Suppressor macrophage (primary cell): ENCODE measurements at regions not wholly inside any gene's neighbourhood (a gene's known extent, or its start where the extent isn't known, plus 50 kb on each side); places are given as distances from the start of the nearest gene placed in this dataset.
"Not testable (repeated sequence)": the region's sequence is repeated elsewhere in the genome, so short reads cannot be mapped to it uniquely, and the experiment has no call there.

Experiments used
- DNase-seq, 4 experiments: peaks; one replicate each; pipeline ENCODE4 v3.0.0-alpha.2; 2020 to 2022

DNA sequence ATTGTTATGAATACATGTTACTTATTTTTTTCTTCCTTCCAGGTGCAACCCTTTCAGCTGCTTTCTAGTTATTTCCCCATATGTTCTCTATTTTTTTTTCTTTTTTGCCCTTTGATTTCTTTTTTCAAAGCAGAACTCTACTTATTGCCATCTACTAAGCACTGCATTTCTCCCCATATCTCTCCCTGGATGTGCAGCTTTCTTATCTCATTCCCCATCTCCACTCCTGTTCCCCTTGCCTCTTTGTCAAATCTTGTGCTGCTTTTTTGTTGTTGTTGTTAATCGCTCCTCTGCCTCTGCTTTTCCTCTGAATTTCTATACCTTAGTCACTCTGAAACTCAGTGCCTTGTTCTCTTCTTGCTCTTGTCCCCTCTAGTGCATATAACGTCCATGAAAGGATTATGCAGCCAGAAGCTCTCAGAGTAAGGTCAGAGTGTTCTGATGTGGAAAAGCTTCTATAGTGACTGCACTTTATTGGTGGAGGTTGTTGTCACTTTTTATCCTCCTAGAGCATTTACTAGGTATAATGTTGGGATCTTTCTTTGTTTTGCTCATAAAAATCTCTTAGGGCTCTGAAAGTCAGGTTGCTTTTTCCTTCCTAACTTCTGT lies 51.1 kb upstream of the JADE1 start:
- DNase-seq: no peak

DNA sequence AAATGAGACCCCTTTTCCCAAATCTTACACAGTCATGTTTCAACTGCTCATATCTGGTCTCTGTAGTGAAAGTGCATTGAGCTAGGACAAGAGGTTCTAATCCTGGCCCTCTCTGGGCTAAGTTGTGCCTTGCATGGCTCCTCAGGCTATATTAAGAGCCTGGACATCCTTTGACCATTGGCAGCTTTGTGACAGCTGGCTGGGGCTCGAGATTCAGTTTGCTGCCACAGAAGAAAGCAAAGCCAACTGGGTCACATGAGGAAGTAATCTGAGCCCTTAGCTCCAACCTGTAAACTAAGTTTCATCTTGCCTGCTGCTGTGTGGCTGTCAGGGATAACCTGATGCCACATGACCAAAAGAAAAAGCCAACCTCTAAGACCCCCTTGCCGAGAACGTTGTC lies 51.8 kb upstream of the JADE1 start:
- DNase-seq: no peak

DNA sequence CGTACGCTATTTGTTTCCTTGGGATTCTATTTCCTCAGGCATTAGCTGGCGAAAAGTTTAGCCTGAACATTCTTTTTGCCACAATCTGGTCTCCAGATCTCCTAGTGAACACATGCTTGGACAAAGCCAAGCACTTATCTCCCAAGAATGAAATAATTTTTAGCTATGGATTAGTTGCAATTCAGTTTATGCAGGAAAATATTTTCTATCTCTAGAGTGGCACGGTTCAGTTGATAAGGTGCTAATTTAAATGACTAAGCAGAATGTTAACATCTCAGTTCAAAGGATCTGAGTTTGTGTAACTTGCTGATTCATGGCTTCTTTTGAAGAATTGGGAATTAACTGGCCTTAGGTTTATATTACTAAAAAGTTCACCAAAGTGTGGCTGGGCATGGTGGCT lies 58.1 kb upstream of the JADE1 start:
- no peak for DNase-seq

DNA sequence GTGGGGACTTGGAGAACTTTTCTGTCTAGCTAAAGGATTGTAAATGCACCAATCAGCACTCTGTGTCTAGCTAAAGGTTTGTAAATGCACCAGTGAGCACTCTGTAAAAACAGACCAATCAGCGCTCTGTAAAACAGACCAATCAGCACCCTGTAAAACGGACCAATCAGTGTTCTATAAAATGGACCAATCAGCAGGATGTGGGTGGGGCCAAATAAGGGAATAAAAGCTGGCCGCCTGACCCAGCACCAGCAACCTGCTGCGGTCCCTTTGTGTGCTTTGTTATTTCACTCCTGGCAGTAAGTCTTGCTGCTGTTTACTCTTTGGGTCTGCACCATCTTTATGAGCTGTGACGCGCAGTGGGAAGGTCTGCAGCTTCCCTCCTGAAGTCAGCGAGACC lies 67.8 kb upstream of the JADE1 start:
- not testable (repeated sequence) for DNase-seq

DNA sequence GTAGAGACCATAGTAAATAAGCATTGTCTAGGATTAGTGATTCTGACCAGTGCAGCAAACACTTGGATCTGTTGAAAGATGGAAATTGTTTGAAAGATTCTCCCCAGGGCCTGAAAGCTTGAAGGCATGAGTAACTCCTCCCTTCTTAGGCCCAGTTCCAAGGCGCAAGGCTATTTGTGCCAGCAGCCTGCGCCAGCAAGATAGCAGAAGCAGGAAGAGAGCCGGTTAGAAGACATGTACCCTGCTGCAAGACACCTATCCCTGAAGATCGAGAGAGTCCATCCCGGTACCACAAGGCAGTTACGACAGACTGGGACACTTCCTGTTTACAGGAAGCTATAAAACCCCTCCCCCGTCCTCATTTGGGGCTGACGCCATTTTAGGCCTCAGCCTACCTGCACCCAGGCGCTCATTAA lies 72.4 kb upstream of the JADE1 start:
- no peak for DNase-seq

DNA sequence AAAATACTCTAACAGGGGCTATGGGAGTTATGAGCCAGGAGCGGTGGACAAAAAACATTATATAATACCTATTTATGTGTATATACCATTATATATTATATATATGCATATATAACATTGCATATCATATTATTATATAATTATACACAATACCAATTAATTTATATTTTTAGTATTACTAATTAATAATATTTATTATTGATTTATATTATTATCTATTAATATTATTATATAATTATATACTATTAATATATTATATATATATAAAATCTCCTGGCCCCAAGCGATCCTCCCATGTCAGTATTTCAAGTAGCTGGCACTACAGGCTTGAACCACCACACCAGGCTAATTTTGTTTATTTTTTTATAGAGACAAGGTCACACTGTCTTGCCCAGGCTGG lies 73.8 kb upstream of the JADE1 start:
- DNase-seq: no peak

DNA sequence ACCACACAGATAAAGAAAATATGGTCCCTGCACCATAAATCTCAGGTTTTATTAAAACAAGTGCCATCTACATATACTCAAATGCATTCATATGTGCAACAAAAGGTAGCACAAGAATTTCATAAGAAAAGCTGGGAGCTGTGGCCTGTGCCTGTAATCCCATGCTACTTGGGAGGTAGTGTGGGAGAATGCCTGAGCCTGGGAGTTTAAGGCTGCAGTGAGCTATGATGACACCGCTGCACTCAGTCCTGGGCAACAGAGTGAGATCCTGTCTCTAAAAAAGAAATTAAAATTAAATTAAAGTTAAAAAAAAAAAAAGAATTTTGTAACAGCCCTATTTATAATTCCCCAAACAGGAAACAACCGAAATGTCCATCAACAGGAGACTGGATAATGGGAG lies 81.3 kb upstream of the JADE1 start:
- no peak for DNase-seq

DNA sequence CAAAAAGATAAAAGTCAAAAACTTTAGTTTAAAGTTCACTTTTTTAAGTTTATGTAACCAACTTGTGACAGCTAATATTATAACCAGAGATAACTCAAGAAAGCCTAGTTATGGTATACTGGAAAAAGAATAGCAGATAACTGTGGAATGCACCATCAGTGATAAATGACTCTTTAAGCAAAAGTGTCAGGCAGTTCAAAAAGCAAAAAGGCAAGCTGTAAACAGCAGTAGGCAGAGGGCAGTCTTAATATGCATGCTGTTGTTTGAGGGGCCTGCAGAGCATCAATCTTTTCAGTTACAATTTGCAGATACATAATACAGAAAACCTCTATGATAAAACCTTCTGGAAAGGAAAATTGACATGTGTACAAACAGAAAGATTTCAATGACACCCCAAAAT lies 81.8 kb upstream of the JADE1 start:
- no peak for DNase-seq

DNA sequence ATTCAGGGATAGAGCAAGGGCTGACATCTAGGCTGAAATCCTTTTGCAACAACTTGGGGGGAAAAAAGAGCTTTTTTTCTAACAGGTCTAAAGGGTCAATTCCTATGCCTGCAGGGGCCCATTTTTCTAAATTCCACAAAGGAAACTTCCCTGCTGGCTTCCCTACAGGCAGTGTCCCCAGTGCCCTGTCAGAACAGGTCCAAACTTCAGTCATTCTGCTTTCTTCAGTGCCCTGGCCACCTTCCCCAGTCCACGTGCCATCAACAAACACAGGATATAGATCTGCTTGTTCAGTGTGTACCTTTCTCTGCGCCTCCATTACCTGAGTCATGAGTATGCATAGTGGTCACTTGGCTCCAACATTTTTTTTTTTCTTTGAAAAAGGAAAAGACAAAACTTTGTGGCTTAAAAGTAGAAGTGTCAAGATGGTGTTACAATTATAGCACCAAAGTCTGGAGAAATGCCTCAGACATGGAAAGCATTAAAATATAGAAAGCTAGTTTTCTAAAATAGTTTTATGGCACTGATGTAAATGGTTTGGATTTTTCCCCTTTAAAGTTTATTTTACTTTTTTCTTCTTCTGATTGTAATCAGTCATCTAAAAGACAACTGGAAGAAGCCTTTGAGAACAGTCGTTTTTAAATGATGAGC lies 84.0 kb upstream of the JADE1 start:
- DNase-seq: no peak

DNA sequence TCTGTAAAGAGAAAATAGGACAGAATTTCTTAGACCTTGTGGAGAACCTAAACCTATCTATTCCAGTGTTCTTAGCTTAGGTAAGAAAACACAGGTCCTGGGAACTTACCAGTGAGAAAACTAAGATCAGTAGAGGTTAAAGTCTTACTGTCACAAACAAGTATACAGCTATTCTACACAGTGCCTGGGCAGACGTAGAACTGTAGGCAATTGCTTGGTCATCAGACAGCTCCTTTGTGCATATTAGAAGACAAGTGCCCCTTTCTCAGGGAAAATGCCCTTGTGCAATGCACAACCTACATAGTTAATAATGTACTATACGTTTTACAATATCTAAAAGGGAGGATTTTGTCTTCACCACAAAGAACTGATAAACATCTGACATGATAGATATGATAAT lies 86.6 kb upstream of the JADE1 start:
- DNase-seq: no peak

DNA sequence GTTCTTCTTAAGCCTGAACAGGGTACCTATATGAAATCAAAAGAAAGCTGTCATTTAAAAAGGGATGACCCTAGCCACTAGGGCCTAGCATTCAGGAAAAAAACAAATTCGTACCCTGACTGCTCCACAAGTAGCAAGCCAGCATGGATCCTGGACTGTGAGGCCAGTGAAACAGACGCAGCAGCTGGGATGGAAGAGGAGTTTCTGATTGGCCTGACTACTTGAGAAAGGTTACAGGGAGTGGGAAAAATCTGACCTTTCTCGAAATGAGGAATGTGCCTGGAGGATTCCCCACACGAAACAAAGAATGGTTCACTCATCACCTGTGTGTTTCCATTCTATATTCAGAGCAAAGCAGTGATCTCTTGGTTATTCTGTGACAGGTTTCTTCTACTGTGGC lies 87.6 kb upstream of the JADE1 start:
- DNase-seq: no peak

DNA sequence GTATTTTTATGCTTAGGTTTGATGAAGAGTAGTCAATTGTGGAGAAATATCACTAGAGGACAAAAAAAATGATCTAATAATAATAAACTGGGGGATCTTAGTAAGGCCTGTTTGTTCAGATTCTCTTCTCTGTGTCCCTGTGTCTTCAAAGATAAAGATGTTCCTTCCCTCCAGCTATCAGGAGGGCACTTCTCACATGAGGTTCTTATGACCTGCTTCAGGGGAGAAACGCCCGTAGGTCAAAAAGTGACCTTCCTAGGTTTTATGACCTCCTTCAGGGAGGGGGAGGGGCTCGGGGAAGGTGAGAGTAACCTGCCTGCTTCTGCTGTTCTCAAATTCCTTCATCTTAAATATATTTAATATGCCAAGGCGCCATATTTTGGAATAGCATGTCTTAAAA lies 89.2 kb upstream of the JADE1 start:
- no peak for DNase-seq

DNA sequence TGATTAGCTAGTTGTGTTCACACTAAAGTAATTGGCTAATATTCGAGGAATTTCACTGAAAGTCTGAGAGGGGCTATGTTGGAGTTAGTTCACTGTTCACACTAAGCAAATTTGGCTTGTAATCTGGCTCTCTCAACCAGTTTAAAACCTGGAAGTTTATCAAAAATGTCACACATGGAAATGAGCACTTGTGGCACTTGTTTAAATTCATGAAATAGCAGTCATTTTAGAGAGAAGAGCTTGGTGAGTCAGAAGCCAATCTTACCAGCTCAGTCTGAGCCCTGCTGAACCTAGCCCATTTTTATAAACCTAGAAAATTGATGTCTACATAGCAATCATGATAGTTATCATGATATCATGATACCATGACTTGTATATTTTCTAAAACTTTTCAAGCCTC lies 90.7 kb upstream of the JADE1 start:
- DNase-seq: no peak

DNA sequence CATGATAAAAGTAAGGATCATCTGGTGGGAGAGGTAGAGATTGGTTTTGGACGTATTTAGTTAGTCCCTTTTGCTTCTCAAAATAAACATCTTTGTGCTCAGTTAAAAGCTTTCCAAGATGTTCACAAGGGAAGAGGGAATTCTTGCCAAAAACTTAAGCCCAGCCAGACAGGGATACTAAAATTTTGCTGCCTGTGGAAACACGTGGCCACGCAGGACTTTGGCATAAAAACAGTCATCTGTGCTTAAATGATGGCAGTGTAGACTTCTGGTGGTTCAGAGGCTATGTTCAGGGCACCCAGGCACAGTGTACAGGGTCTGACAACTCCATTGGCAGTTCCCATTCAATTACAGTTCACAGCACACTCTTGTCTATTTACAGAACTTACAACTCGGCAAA lies 93.2 kb upstream of the JADE1 start:
- no peak for DNase-seq

DNA sequence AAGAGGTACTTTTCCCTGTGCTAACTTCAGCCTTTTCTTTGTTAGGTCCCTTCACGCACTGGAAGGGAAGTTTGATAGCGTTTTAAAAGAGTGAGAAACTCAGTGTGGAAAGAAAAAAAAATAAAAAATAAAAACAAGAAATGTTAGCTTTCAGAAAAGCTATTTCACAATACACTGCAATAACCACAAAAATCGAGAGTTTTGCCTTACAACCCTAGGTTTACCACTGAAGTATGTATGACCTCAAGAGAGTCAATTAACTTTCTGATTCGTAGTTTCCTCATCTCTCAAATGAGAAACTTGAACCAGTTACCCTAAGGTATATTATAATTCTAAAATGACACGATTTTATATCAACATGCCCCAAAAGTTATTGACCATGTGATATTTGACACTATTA lies 93.9 kb upstream of the JADE1 start:
- DNase-seq: peak in 1 of 4 experiments; percentile 8

DNA sequence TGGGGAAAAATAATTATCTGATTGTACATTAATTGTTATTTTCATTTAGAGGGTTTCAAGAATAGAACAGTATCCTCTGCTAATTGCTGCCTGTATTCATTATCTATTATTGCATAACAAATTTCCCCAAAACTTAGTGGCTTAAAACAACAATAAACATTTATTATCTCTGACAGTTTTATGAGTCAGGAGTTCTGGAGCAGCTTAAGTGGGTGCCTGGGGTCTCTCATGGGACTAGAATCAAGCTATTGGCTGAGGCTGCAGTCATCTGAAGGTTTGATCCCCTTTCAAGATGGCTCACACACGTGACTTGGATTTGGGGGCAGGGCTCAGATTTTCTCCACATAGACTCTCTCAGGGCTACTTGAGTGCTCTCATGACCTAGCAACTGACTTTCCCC lies 98.1 kb upstream of the JADE1 start:
- no peak for DNase-seq

DNA sequence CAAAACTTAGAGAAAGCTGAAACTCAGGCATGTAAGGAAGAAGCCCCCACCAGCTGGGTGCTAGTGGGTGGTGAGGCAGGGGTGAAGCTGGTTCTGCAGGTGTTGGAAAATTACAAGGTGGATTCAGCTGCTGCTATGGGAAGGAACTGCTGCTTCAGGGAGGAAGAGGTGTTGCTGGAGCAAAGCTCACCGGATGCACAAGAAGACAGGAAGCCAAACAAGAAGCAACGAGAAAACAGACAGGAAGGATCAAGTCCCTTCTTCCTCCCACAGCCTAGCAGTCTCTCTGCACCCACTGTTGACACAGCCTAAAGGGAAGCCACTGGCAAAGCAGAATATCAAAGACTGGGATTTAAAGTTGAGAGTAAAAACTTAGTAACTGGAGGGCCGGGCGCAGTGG lies 100.2 kb upstream of the JADE1 start:
- peak in 1 of 4 experiments; percentile 7 for DNase-seq

DNA sequence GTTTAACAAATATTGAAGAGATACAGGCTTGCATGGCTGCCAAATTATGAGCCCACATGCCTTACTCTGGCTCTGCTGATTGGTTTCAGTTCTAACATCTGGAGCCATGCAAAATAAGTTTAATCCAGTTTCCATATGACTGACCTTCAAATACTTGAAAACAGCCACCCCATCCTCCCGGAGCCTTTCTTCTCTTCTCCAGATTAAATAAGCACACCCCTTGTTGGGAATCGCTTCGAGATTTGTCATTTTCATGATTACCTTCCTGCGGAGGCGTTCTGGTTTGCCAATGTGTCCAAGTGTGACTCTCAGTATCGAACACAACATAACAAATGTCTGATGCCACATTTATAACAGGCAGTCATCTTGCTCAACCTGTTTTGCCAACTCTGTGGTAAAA lies 101.6 kb upstream of the JADE1 start:
- DNase-seq: no peak

DNA sequence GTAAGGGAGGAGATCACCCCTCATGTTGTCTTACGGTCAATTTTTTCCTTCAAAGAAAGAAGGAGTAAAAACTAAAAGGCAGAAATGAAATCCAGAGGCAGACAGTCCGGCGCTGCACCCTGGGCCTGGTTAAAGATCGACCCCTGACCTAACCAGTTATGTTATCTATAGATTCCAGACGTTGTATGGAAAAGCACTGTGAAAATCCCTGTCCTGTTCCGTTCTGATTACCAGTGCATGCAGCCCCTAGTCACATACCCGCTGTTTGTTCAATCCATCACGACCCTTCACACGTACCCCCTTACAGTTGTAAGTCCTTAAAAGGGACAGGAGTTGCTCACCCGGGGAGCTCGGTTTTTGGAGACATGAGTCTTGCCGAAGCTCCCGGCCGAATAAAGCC lies 105.6 kb upstream of the JADE1 start:
- DNase-seq: no peak

DNA sequence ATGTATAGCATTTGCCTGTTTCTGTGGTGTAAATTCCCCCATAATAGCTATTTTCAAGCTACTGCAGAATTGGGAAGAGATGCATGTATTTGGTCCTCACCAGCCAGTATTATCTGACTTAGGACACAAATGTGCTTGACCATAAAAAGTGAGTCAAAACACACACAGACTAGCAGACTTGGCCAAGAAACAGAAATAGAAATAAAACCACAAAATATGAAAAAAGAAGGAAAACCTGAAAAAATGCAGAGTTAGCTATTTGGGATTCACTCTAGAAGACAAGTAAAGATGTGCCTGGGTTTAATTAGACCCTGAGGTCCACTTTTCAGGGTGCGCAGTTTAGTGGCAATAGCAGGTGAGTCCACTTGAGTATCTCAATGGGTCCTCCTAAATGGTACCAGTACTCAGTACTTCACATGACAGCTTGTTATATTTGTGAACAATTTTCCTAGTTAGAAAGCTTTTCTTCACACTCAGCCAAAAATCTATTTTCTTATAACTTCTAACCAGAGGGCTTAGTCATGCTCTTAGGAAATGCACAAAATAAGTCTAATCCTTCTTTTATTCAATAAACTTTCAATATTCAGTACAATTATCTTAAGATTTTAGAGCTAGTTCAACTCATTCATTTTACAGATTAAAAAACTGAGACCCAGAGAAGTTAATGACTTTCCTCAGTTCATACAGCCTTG lies 108.7 kb upstream of the JADE1 start:
- DNase-seq: no peak

DNA sequence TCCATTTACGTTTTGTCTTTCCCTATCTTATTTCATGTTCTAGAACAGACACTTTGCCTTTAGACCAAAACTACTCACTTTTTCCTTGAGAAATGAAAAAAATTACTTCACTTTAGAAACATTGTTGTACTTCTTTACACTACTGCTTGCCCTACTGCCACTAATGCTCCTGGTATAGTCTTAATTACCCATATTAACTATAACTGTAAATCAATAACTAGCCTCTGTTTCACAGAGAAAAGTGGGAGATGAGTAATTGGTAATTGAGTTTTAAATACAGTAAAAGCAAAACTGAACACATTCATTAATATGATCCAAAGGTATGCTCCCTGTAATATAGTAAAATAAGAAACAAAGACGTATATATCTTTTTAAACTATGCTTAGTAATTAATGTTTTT lies 111.1 kb upstream of the JADE1 start:
- no peak for DNase-seq

DNA sequence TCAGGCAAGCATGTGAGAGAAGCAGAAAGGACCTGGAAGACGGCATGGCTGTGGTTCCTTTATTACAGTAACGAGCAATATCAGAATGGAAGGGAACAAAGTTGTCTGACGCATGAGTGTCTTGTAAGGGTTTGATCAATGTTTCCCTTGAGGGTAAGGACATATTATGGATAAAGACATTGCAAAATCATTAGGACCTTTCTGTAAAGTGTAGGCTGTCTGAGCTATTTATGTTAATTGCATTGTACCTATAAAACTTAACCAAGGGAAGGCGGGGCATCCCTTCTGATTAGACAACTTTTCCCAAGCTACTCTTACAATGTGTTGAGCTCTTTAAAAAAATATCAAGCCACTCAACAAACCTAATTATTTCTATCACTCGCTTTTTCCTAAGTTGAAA lies 112.2 kb upstream of the JADE1 start:
- no peak for DNase-seq

DNA sequence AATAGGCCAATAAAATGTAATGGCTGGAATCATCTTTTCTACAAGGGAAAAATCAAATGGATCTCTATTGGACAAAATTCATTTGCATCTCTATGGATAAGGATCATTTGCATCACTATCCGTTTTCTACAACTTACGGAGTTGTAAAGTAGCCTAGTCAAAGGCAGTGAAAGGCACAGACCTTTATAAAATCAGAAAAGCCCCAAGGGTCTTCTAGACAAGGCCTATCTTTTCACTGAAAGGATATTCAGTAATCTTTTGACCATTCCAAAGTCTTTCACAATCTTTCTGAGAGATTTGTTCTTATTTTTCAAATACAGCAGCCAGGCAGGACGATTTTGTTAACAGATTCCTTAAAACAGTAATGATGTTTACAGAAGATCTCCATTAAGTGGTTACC lies 119.5 kb upstream of the JADE1 start:
- no peak for DNase-seq

DNA sequence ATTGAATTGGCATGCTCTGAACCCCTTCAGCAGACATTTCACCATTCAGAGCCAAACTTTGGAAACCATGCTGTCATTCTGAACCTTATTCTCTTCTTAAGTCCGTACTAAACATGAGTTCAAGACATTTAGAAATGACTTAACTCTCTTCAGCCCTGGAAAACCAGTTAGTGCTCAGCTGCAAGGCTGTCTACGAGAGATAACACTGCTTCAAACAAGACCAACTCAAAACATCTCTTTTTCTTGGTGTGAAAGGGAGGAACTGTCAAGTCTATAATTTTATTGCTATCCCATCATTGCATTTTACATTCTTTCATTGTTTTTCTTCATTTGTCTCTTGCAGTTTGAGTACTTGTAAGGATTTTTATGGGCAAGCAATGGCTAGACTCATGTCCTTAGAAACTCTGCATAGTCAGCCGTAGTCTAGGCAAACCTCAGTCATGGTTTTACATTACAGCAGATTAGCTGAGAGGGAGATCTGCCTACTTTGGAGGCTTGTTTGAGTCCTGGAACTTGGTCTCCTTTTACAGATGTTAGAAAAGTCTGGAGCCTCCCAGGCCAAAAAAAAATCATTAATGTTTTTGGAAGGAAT lies 120.6 kb upstream of the JADE1 start:
- no peak for DNase-seq
